ENCODE measurements at regions not wholly inside any gene's neighbourhood (a gene's known extent, or its start where the extent isn't known, plus 50 kb on each side); places are given as distances from the start of the nearest gene placed in this dataset.

GRCh38 chr1:232894436-232894835, 56.0 kb upstream of the NTPCR start:
- intact Hi-C loops (cut with DNase I), result no loop called here

DNA sequence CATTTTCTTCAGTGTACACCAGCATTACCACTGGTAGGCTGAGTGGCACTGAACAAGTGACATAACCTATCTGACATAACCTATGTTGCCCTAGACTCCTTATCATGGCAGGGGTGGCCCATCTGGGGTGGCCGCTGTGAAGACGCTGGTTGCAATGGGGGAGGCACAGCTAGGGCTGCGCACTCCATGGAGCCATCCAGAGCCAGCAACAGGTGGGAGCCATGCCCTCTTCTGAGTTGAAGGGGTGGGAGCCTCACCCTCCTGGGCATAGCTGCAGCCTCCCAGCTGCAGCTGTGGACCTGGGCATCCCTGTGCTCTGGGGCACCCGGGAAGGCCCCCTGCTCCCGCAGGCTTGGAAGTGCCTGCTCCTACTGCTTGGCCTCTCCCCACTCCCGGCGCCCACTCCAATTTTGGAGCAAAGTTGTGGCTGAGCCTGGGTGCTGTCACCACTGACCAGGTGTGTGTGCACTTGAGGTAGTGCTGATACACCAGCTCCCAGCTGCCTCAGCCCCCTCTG, 52.4 kb upstream of the NTPCR start:
- Histone ChIP-seq H3K36me3 (no peaks in the 10 kb centered on the region), H3K9me3 (no peaks in the 10 kb centered on the region), H3K27me3 (ENCODE audit: low read depth) (no peaks in the 10 kb centered on the region), H3K27ac (no peak overlapping the region), H3K4me1 (peaks cover 6% of the 10 kb centered on the region), H3K4me3 (no peak overlapping the region)
- intact Hi-C loops (cut with DNase I), result no loop called here
- ATAC-seq, result peak in 1 of 2 donors; percentile 22
- TF ChIP-seq CTCF (IDR thresholded peaks at IDR 0.05), result no peak
- DNase-seq, result no peak

More at GRCh38 chr1:232894436-232894835, 56.0 kb upstream of the NTPCR start:
- ATAC-seq, result no peak
- no peak for TF ChIP-seq CTCF (IDR thresholded peaks at IDR 0.05)
- Histone ChIP-seq H3K4me3 (no peak overlapping the region), H3K27ac (no peak overlapping the region), H3K4me1 (no peaks in the 10 kb centered on the region), H3K36me3 (no peaks in the 10 kb centered on the region), H3K27me3 (ENCODE audit: low read depth) (no peaks in the 10 kb centered on the region), H3K9me3 (peaks cover 5% of the 10 kb centered on the region)
- no peak for DNase-seq

GRCh38 chr1:232899268-232899667, 51.1 kb upstream of the NTPCR start:
- H3K9me3 ChIP-seq, result no peaks in the 10 kb centered on the region
- intact Hi-C loops (cut with DNase I), result no loop called here
- TF ChIP-seq CTCF (IDR thresholded peaks at IDR 0.05), result no peak
- no peaks in the 10 kb centered on the region for H3K36me3 ChIP-seq
- no peak overlapping the region for H3K4me3 ChIP-seq
- H3K27ac ChIP-seq, result no peak overlapping the region
- ATAC-seq (no peak), DNase-seq (no peak)
- H3K27me3 ChIP-seq (ENCODE audit: low read depth), result no peaks in the 10 kb centered on the region
- H3K4me1 ChIP-seq, result peaks cover 6% of the 10 kb centered on the region

GRCh38 chr1:232899839-232900238, 50.6 kb upstream of the NTPCR start:
- intact Hi-C loops (cut with DNase I), result no loop called here

More at GRCh38 chr1:232899839-232900238, 50.6 kb upstream of the NTPCR start:
- Histone ChIP-seq H3K9me3 (no peaks in the 10 kb centered on the region), H3K4me3 (no peak overlapping the region), H3K4me1 (peaks cover 6% of the 10 kb centered on the region), H3K27ac (no peak overlapping the region), H3K36me3 (no peaks in the 10 kb centered on the region), H3K27me3 (ENCODE audit: low read depth) (no peaks in the 10 kb centered on the region)
- TF ChIP-seq CTCF (IDR thresholded peaks at IDR 0.05), result no peak
- no peak for ATAC-seq
- DNase-seq, result no peak
